Trophoblast cell (in vitro differentiated cells and primary cell): ENCODE measurements at regions not wholly inside any gene's neighbourhood (a gene's known extent, or its start where the extent isn't known, plus 50 kb on each side); places are given as distances from the start of the nearest gene placed in this dataset.
"Not testable (repeated sequence)": the region's sequence is repeated elsewhere in the genome, so short reads cannot be mapped to it uniquely, and the experiment has no call there.

Experiments used
- DNase-seq, 2 donors: peaks; one replicate each; pipeline ENCODE4 v3.0.0-alpha.2; 2016
- H2AFZ ChIP-seq: 2 replicates; pipeline ENCODE4 v1.6.1; 2013; ENCODE audit warnings: low read length, moderate library complexity, mild to moderate bottlenecking; ENCODE audit not compliant: insufficient read depth, poor library complexity
- H2AK5ac ChIP-seq: 2 replicates; pipeline ENCODE4 v1.6.1; 2013; ENCODE audit warnings: mild to moderate bottlenecking, low read length
- H2BK120ac ChIP-seq: 2 replicates; pipeline ENCODE4 v1.6.1; 2013; ENCODE audit warnings: low read length, mild to moderate bottlenecking, moderate library complexity; ENCODE audit not compliant: insufficient read depth, poor library complexity
- H2BK12ac ChIP-seq: 2 replicates; pipeline ENCODE4 v1.6.1; 2013; ENCODE audit warnings: mild to moderate bottlenecking, low read length, moderate library complexity
- H2BK5ac ChIP-seq: 2 replicates; pipeline ENCODE4 v1.6.1; 2013; ENCODE audit warnings: low read length, low read depth, moderate library complexity, mild to moderate bottlenecking; ENCODE audit not compliant: poor library complexity
- H3K14ac ChIP-seq: 2 replicates; pipeline ENCODE4 v1.6.1; 2013; ENCODE audit warnings: mild to moderate bottlenecking, low read length
- H3K18ac ChIP-seq: 2 replicates; pipeline ENCODE4 v1.6.1; 2013; ENCODE audit warnings: mild to moderate bottlenecking, low read length
- H3K23ac ChIP-seq: 2 replicates; pipeline ENCODE4 v1.6.1; 2013; ENCODE audit warnings: low read length
- H3K27ac ChIP-seq: 2 replicates; pipeline ENCODE4 v1.5.1; 2013; ENCODE audit warnings: low read depth, mild to moderate bottlenecking, inconsistent platforms, low read length, moderate library complexity
- H3K27me3 ChIP-seq: 2 replicates; pipeline ENCODE4 v1.6.1; 2013; ENCODE audit warnings: inconsistent platforms, mild to moderate bottlenecking, low read length, moderate library complexity; ENCODE audit not compliant: insufficient read depth
- H3K36me3 ChIP-seq, 2 experiments: 1 replicate in 1 of 2; 2 replicates in 1 of 2; pipeline ENCODE4 v1.6.1; 2013; ENCODE audit warnings: low read length in 2 of 2, mild to moderate bottlenecking in 2 of 2, moderate library complexity in 1 of 2; ENCODE audit not compliant: insufficient read depth in 2 of 2, control insufficient read depth in 1 of 2
- H3K4ac ChIP-seq: 2 replicates; pipeline ENCODE4 v1.6.1; 2013; ENCODE audit warnings: low read depth, mild to moderate bottlenecking, low read length, moderate library complexity
- H3K4me1 ChIP-seq, 2 experiments: 1 replicate in 1 of 2; 2 replicates in 1 of 2; pipeline ENCODE4 v1.6.1; 2013; ENCODE audit warnings: low read length in 2 of 2, mild to moderate bottlenecking in 2 of 2, moderate library complexity in 1 of 2; ENCODE audit not compliant: insufficient read depth in 2 of 2, control insufficient read depth in 1 of 2
- H3K4me2 ChIP-seq: 2 replicates; pipeline ENCODE4 v1.6.1; 2013; ENCODE audit warnings: inconsistent platforms, mild to moderate bottlenecking, low read length, moderate library complexity
- H3K4me3 ChIP-seq: 2 replicates; pipeline ENCODE4 v1.5.1; 2013; ENCODE audit warnings: mild to moderate bottlenecking, low read depth, low read length, inconsistent platforms
- H3K79me1 ChIP-seq: one replicate; pipeline ENCODE4 v1.6.1; 2013; ENCODE audit warnings: low read length
- H3K79me2 ChIP-seq: 2 replicates; pipeline ENCODE4 v1.6.1; 2013; ENCODE audit warnings: low read length, mild to moderate bottlenecking; ENCODE audit not compliant: control insufficient read depth, insufficient read depth, poor library complexity
- H3K9ac ChIP-seq: 2 replicates; pipeline ENCODE4 v1.6.1; 2013; ENCODE audit warnings: mild to moderate bottlenecking, low read length
- H3K9me3 ChIP-seq: 2 replicates; pipeline ENCODE4 v1.6.1; 2013; ENCODE audit warnings: low read depth, mild to moderate bottlenecking, control low read depth, inconsistent platforms, low read length; ENCODE audit not compliant: insufficient read depth
- H4K12ac ChIP-seq: 2 replicates; pipeline ENCODE4 v1.6.1; 2013; ENCODE audit warnings: low read depth, mild to moderate bottlenecking, low read length, moderate library complexity
- H4K8ac ChIP-seq: 2 replicates; pipeline ENCODE4 v1.6.1; 2013; ENCODE audit warnings: low read depth, mild to moderate bottlenecking, low read length, moderate library complexity
- H4K91ac ChIP-seq: one replicate; pipeline ENCODE4 v1.6.1; 2013; ENCODE audit warnings: low read depth, mild to moderate bottlenecking, low read length, moderate library complexity
- WGBS: extraction: QIAGEN DNeasy Blood & Tissue Kit; methylation state at CpG from one replicate; pipeline ENCODE4 v1.1.7; 2013; ENCODE audit warnings: missing lambda C conversion rate; ENCODE audit not compliant: insufficient read length, insufficient coverage; ENCODE audit errors: extremely low coverage; 5-methylcytosine and 5-hydroxymethylcytosine counted together

DNA sequence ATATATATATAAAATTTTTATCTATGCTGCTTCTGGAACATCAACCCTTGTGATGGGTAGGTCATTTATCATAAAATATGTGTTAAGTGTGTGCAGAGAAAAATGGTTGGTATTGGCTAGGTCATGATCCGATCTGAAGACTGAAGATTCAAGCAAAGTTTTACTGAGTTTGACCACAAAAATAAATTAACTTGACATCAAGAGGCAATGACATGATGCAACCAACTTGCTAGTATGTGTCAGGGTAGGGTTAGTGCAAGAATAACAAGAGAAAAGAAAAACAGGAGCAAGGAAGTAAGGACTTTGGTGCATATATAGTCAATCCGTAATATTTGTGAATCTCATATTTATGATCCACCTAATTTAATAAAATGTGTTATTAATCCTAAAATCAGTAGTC, 1202.0 kb upstream of the ADGRB3 start:
- Histone ChIP-seq H3K4ac (no peak overlapping the region), H3K4me3 (no peak overlapping the region), H3K27ac (no peak overlapping the region), H2BK5ac (no peak overlapping the region), H3K79me2 (no peaks in the 10 kb centered on the region), H2AFZ (no peak overlapping the region), H3K27me3 (no peaks in the 10 kb centered on the region), H3K14ac (no peak overlapping the region), H3K4me2 (no peak overlapping the region), H4K91ac (no peak overlapping the region), H4K12ac (no peak overlapping the region), H2AK5ac (no peak overlapping the region), H3K36me3 (no peaks in the 10 kb centered on the region), H3K4me1 (no peaks in the 10 kb centered on the region), H3K9ac (no peak overlapping the region), H2BK120ac (no peak overlapping the region), H3K9me3 (no peaks in the 10 kb centered on the region), H2BK12ac (no peak overlapping the region), H4K8ac (no peak overlapping the region), H3K18ac (no peak overlapping the region), H3K79me1 (no peaks in the 10 kb centered on the region), H3K23ac (no peak overlapping the region)
- no peak for DNase-seq
- no CpG with 5 or more reads among the region's 2 CpGs for WGBS

DNA sequence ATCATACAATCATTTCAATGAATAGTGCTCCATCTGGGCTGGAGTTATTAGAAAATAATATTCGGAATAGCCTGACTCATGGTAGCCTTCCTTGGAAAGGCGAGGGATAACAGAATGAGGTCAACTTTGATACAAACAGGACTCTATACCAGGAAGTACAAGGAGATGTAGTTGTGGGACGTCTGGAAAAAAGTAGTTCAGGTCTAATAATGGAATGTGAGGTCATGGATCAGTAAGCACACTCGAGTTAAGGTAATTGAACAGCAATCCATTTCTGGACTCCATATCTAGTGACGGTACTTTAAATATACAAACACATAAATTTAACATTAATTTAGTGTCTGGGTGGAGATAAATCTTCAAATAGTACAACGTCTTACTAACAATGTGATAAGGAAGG, 1204.0 kb upstream of the ADGRB3 start:
- Histone ChIP-seq H3K36me3 (no peaks in the 10 kb centered on the region), H3K27ac (no peak overlapping the region)

DNA sequence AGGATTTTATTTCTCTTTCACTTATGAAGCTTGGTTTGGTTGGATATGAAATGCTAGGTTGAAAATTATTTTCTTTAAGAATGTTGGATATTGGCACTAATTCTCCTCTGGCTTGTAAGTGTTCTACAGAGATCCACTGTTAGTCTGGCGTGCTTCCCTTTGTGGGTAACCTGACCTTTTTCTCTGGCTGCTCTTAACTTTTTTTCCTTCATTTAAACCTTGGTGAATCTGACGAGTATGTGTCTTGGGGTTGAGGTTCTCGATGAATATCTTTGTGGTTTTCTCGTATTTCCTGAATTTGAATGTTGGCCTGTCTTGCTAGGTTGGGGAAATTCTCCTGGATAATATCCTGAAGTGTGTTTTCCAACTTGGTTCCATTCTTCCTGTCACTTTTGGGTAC, 1208.4 kb upstream of the ADGRB3 start:
- H3K9ac ChIP-seq, H2AK5ac ChIP-seq, H2BK5ac ChIP-seq, H3K23ac ChIP-seq, H3K4ac ChIP-seq, H3K14ac ChIP-seq, H2BK120ac ChIP-seq, H3K27ac ChIP-seq, H2AFZ ChIP-seq, H3K27me3 ChIP-seq, H3K79me2 ChIP-seq, H2BK12ac ChIP-seq, H4K8ac ChIP-seq, H4K91ac ChIP-seq, H3K9me3 ChIP-seq, H3K36me3 ChIP-seq, H3K18ac ChIP-seq, H4K12ac ChIP-seq, DNase-seq, H3K4me2 ChIP-seq, H3K4me3 ChIP-seq, H3K4me1 ChIP-seq, H3K79me1 ChIP-seq: not testable (repeated sequence)
- no CpG with 5 or more reads among the region's 4 CpGs for WGBS

More for the DNA sequence above, 1204.0 kb upstream of the ADGRB3 start:
- Histone ChIP-seq H3K9me3 (no peaks in the 10 kb centered on the region), H3K4me1 (no peaks in the 10 kb centered on the region), H3K4ac (no peak overlapping the region), H2BK5ac (no peak overlapping the region), H3K79me1 (no peaks in the 10 kb centered on the region), H4K12ac (no peak overlapping the region), H3K27me3 (no peaks in the 10 kb centered on the region), H3K18ac (no peak overlapping the region), H2AK5ac (no peak overlapping the region), H3K14ac (no peak overlapping the region), H2BK12ac (no peak overlapping the region), H2BK120ac (no peak overlapping the region), H3K4me2 (no peak overlapping the region), H2AFZ (no peak overlapping the region), H3K23ac (no peak overlapping the region), H3K4me3 (no peak overlapping the region), H3K79me2 (no peaks in the 10 kb centered on the region), H4K91ac (no peak overlapping the region), H3K9ac (no peak overlapping the region), H4K8ac (no peak overlapping the region)
- no CpG with 5 or more reads among the region's 6 CpGs for WGBS
- no peak for DNase-seq

DNA sequence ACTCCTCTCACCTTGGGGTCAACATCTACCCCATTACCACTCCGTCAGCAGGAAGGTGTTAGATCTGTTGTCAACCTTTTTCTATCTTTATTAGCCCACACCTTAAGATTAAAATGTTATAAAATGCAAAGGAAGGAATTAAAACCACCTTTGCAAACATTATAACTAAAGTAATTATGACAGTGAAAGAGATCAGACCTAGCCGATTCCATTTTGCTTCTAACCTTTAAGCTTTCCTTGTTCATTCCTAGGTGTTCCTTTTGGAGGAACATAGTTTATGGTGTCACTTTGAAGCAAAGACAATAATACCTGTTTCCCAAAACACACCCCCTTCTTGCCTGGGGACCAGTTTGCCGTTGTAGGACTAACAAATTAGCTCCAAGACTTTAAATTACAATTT, 1223.0 kb upstream of the ADGRB3 start:
- Histone ChIP-seq H4K91ac (no peak overlapping the region), H4K8ac (no peak overlapping the region), H3K4me2 (no peak overlapping the region), H2AFZ (no peak overlapping the region), H3K36me3 (no peaks in the 10 kb centered on the region), H3K4ac (no peak overlapping the region), H3K9ac (no peak overlapping the region), H3K23ac (no peak overlapping the region), H3K27ac (no peak overlapping the region), H2AK5ac (no peak overlapping the region), H3K79me2 (no peaks in the 10 kb centered on the region), H3K79me1 (no peaks in the 10 kb centered on the region), H2BK120ac (no peak overlapping the region), H3K27me3 (no peaks in the 10 kb centered on the region), H3K9me3 (no peaks in the 10 kb centered on the region), H3K4me1 (no peaks in the 10 kb centered on the region), H3K14ac (no peak overlapping the region), H4K12ac (no peak overlapping the region), H2BK12ac (no peak overlapping the region), H2BK5ac (no peak overlapping the region), H3K4me3 (no peak overlapping the region), H3K18ac (no peak overlapping the region)
- no peak for DNase-seq
- WGBS, result no CpG with 5 or more reads among the region's 3 CpGs
